HepG2 (cell line): ENCODE measurements at regions not wholly inside any gene's neighbourhood (a gene's known extent, or its start where the extent isn't known, plus 50 kb on each side); places are given as distances from the start of the nearest gene placed in this dataset.

Experiments used
- ATAC-seq: fragments of 200-7000 bp; cut with Tn5 transposase; 3 replicates; pipeline ENCODE4 v1.9.1; 2020; ENCODE audit warnings: mild to moderate bottlenecking, moderate library complexity
- BruUV-seq: library from RNA; stranded (reverse); fragments of 400-500 nt; replicated peaks from 2 replicates; lab custom pipeline; 2021; lab: Mats Ljungman, UMichigan
- CTCF ChIA-PET: fragments of 300-600 bp; formaldehyde crosslinking; extraction: SDS; loops from one replicate; lab custom pipeline; 2021; ENCODE audit warnings: low total read pairs, inconsistent platforms, low intra/inter-chr PET ratio; lab: Yijun Ruan, JAX
- POLR2A ChIA-PET: fragments of 350-600 bp; sonication (Branson Sonifier 250); formaldehyde crosslinking; loops from one replicate; lab custom pipeline; 2020; ENCODE audit warnings: antibody characterized with exemption, inconsistent platforms; lab: Yijun Ruan, JAX
- DNase-seq: peaks from one replicate; pipeline ENCODE4 v3.0.0-alpha.2; 2015; ENCODE audit warnings: low spot score
- FAIRE-seq: peaks from 3 replicates; lab custom pipeline; 2011; peaks lifted over from hg19 to GRCh38; lab: Jason Lieb, UNC
- H2AFZ ChIP-seq: one replicate; pipeline ENCODE4 v1.6.1; 2011; ENCODE audit warnings: low read length, inconsistent platforms
- H3K27ac ChIP-seq: fragments of 300-600 bp; 3 replicates; pipeline ENCODE4 v1.8.0; 2011; ENCODE audit warnings: mixed run types, mild to moderate bottlenecking, mixed read lengths, low read length, inconsistent platforms; ENCODE audit not compliant: insufficient read depth; ENCODE audit errors: extremely low read length
- H3K27me3 ChIP-seq, 2 experiments: fragments of 200-600 bp in 1 of 2; 2 replicates in 1 of 2; 3 replicates in 1 of 2; pipeline versions ENCODE4 v1.6.0 to v1.8.0; 2011; ENCODE audit warnings: low read length in 2 of 2, mild to moderate bottlenecking in 2 of 2, moderate library complexity in 2 of 2, inconsistent platforms in 1 of 2; ENCODE audit not compliant: insufficient read depth in 2 of 2, control insufficient read depth in 1 of 2
- H3K36me3 ChIP-seq, 2 experiments: fragments of 200-600 bp in 1 of 2; replicated peaks in 1 of 2; 2 replicates in 1 of 2; 3 replicates in 1 of 2; pipeline versions ENCODE4 v1.5.1 to v1.8.0; 2011; ENCODE audit warnings: low read length in 2 of 2, inconsistent platforms in 1 of 2; ENCODE audit not compliant: insufficient read depth in 2 of 2, control insufficient read depth in 1 of 2
- H3K4me1 ChIP-seq: 2 replicates; pipeline ENCODE4 v1.5.1; 2012; ENCODE audit warnings: low read length, inconsistent platforms; ENCODE audit not compliant: insufficient read depth
- H3K4me2 ChIP-seq: 2 replicates; pipeline ENCODE4 v1.6.0; 2011; ENCODE audit warnings: low read depth, low read length, inconsistent platforms
- H3K4me3 ChIP-seq, 3 experiments: fragments of 200-600 bp in 1 of 3; sonication (generic), shearing (Covaris generic) in 1 of 3; replicated peaks in 1 of 3; 2 replicates each; pipeline ENCODE4 v1.5.1; 2011 to 2016; ENCODE audit warnings: low read length in 3 of 3, inconsistent platforms in 2 of 3, low read depth in 2 of 3, mild to moderate bottlenecking in 2 of 3, control low read depth in 1 of 3, mixed read lengths in 1 of 3; ENCODE audit not compliant: insufficient read depth in 1 of 3
- H3K79me2 ChIP-seq: one replicate; pipeline ENCODE4 v1.6.1; 2011; ENCODE audit warnings: low read length, inconsistent platforms; ENCODE audit not compliant: insufficient read depth
- H3K9ac ChIP-seq: 2 replicates; pipeline ENCODE4 v1.6.0; 2011; ENCODE audit warnings: mild to moderate bottlenecking, low read depth, low read length, inconsistent platforms; ENCODE audit not compliant: insufficient read depth
- H3K9me3 ChIP-seq: 2 replicates; pipeline ENCODE4 v1.5.1; 2012; ENCODE audit warnings: mild to moderate bottlenecking, low read length
- H4K20me1 ChIP-seq: 2 replicates; pipeline ENCODE4 v1.6.0; 2011; ENCODE audit warnings: inconsistent platforms, mild to moderate bottlenecking, low read length, moderate library complexity; ENCODE audit not compliant: insufficient read depth
- DDIT3 ChIP-seq: sonication (generic); formaldehyde crosslinking; IDR thresholded peaks from 2 replicates; pipeline ENCODE4 v1.4.0; 2020; ENCODE audit warnings: mild to moderate bottlenecking, missing genetic modification reagents
- GATA4 ChIP-seq: sonication (generic); IDR thresholded peaks from 2 replicates; pipeline ENCODE4 v1.6.1; 2016; ENCODE audit warnings: antibody characterized with exemption, low read depth, borderline replicate concordance
- HDAC6 ChIP-seq: fragments of 200-600 bp; sonication (generic); IDR thresholded peaks from 2 replicates; pipeline ENCODE4 v1.7.0; 2017; ENCODE audit warnings: mild to moderate bottlenecking, antibody characterized with exemption, low read length, low read depth
- IKZF4 ChIP-seq: sonication (generic); formaldehyde crosslinking; IDR thresholded peaks from 2 replicates; pipeline ENCODE4 v1.5.1; 2020; ENCODE audit warnings: borderline replicate concordance, mild to moderate bottlenecking, low read depth, missing genetic modification reagents; ENCODE audit errors: not compliant biosample characterization
- MIER2 ChIP-seq: IDR thresholded peaks from 2 replicates; pipeline ENCODE4 v1.6.1; 2016; ENCODE audit warnings: missing biosample characterization, missing genetic modification reagents
- TBP ChIP-seq: sonication (generic); formaldehyde crosslinking; IDR thresholded peaks from 2 replicates; pipeline ENCODE4 v1.5.0; 2020; ENCODE audit warnings: missing genetic modification reagents
- ZFP41 ChIP-seq: sonication (generic); formaldehyde crosslinking; IDR thresholded peaks from 2 replicates; pipeline ENCODE4 v1.4.0; 2020; ENCODE audit warnings: mild to moderate bottlenecking, missing genetic modification reagents, borderline replicate concordance
- ZFYVE20 ChIP-seq: sonication (generic); formaldehyde crosslinking; IDR thresholded peaks from 2 replicates; pipeline ENCODE4 v1.8.0; 2023; ENCODE audit warnings: low read depth, mild to moderate bottlenecking, moderate library complexity, missing genetic modification reagents, borderline replicate concordance
- ZKSCAN1 ChIP-seq: fragments of 150-350 bp; IDR thresholded peaks from 2 replicates; pipeline ENCODE4 v1.6.1; 2014; ENCODE audit warnings: low read length
- ZNF263 ChIP-seq: sonication (generic); formaldehyde crosslinking; IDR thresholded peaks from 2 replicates; pipeline ENCODE4 v1.4.0; 2020; ENCODE audit warnings: missing genetic modification reagents
- ZNF354B ChIP-seq: sonication (generic); formaldehyde crosslinking; IDR thresholded peaks from 2 replicates; pipeline ENCODE4 v1.8.0; 2022; ENCODE audit warnings: mild to moderate bottlenecking, missing genetic modification reagents
- ZNF530 ChIP-seq: sonication (generic); formaldehyde crosslinking; IDR thresholded peaks from 2 replicates; pipeline ENCODE4 v1.5.0; 2020; ENCODE audit warnings: low read depth, mild to moderate bottlenecking, missing genetic modification reagents
- ZNF777 ChIP-seq: sonication (generic); formaldehyde crosslinking; IDR thresholded peaks from 2 replicates; pipeline ENCODE4 v1.4.0; 2020; ENCODE audit warnings: missing genetic modification reagents
- WGBS: methylation state at CpG from one replicate; pipeline ENCODE4 v1.1.6; 2017; ENCODE audit warnings: low lambda C conversion rate; 5-methylcytosine and 5-hydroxymethylcytosine counted together
- in situ Hi-C: cut with HindIII; loops from 2 replicates; pipeline ENCODE4 v1.10.0; 2017; ENCODE audit warnings: low pct_unique_long_range_greater_than_20kb; ENCODE audit not compliant: extremely low pct_ligation_motif_present
- intact Hi-C: fragments of 100-400 bp; cut with micrococcal nuclease; formaldehyde crosslinking; loops from one replicate; pipeline ENCODE4 v1.10.0; 2022; ENCODE audit not compliant: unreplicated experiment
- TF ChIP-seq, protein P1 (sequence below), 2 experiments: sonication (generic) in 1 of 2; formaldehyde crosslinking in 1 of 2; IDR thresholded peaks; 2 replicates each; pipeline versions ENCODE4 v1.4.0 to v1.6.1; 2018 to 2020; ENCODE audit warnings: missing genetic modification reagents in 2 of 2, borderline replicate concordance in 1 of 2, low read depth in 1 of 2, mild to moderate bottlenecking in 1 of 2, missing biosample characterization in 1 of 2
- TF ChIP-seq, protein P2 (sequence below): sonication (generic); formaldehyde crosslinking; IDR thresholded peaks from 2 replicates; pipeline ENCODE4 v1.4.0; 2020; ENCODE audit warnings: mild to moderate bottlenecking, missing genetic modification reagents, borderline replicate concordance

- BruUV-seq: no TSS peak
- H2AFZ ChIP-seq: no peak overlapping the region
- H3K36me3 ChIP-seq: no peaks in the 10 kb centered on the region
- ChIA-PET CTCF (no interaction called here), POLR2A (no interaction called here)
- no peaks in the 10 kb centered on the region for H4K20me1 ChIP-seq
- no peaks in the 10 kb centered on the region for H3K4me1 ChIP-seq
- in situ Hi-C loops (no loop called here), intact Hi-C loops (no loop called here)
- H3K9ac ChIP-seq: no peak overlapping the region
- FAIRE-seq: no peak
- H3K79me2 ChIP-seq: no peaks in the 10 kb centered on the region
- 0 out of 2 replicates have a peak, but pooled peaks cover 5% of the 10 kb centered on the region for H3K9me3 ChIP-seq
- ATAC-seq: no peak
- no peak overlapping the region for H3K4me3 ChIP-seq
- H3K27ac ChIP-seq: no peak overlapping the region
- no peak overlapping the region for H3K4me2 ChIP-seq
- no peak for DNase-seq
- H3K27me3 ChIP-seq: no peaks in the 10 kb centered on the region
- peak; percentile 20; the same call in 1 of the 2 replicates for TF ChIP-seq ZNF263 (CRISPR knock-in tag)
- no peak for TF ChIP-seq TBP (CRISPR knock-in tag)
- WGBS: 10% methylated on average over 8 of the region's 8 CpGs
Observed at GRCh38 chr1:72586023-72586685, 303.8 kb upstream of the NEGR1 start.

DNA sequence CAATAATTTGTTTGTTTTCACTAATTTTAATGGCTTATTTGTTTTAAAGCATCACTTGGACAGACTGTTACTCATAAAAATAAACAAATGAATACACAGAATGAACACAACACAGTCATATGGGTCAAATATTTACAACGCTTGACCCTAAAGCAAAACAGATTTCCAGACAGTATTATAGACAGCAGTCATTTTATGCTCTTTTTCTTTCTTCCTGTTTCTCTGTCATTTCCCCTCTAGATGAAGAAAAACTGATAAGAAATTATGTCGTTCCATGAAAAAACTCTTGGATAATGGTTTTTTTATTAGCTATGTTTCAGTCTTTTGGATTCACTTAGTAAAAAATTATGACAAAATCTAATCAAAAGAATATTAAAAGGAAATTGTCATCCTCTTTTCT, 297.3 kb upstream of the NEGR1 start:
- Histone ChIP-seq H3K27ac (no peak overlapping the region), H3K9me3 (peaks cover 5% of the 10 kb centered on the region; the same call in 1 of the 2 replicates), H4K20me1 (no peaks in the 10 kb centered on the region), H3K27me3 (no peaks in the 10 kb centered on the region), H3K4me3 (no peak overlapping the region), H3K79me2 (no peaks in the 10 kb centered on the region), H3K4me1 (no peaks in the 10 kb centered on the region), H2AFZ (no peak overlapping the region), H3K4me2 (no peak overlapping the region), H3K9ac (no peak overlapping the region), H3K36me3 (no peaks in the 10 kb centered on the region)
- FAIRE-seq (no peak), ATAC-seq (no peak), DNase-seq (no peak)
- ChIA-PET POLR2A (no interaction called here), CTCF (no interaction called here)
- intact Hi-C loops (no loop called here), in situ Hi-C loops (no loop called here)
- WGBS: 21% methylated on average over 2 of the region's 2 CpGs
- BruUV-seq: no TSS peak
- TF ChIP-seq ZFP41 (CRISPR knock-in tag): no peak
- no peak for TF ChIP-seq IKZF4 (CRISPR knock-in tag)
- no peak for TF ChIP-seq MIER2 (CRISPR knock-in tag)
- TF ChIP-seq ZFYVE20 (CRISPR knock-in tag): no peak
- TF ChIP-seq, protein P1, sequence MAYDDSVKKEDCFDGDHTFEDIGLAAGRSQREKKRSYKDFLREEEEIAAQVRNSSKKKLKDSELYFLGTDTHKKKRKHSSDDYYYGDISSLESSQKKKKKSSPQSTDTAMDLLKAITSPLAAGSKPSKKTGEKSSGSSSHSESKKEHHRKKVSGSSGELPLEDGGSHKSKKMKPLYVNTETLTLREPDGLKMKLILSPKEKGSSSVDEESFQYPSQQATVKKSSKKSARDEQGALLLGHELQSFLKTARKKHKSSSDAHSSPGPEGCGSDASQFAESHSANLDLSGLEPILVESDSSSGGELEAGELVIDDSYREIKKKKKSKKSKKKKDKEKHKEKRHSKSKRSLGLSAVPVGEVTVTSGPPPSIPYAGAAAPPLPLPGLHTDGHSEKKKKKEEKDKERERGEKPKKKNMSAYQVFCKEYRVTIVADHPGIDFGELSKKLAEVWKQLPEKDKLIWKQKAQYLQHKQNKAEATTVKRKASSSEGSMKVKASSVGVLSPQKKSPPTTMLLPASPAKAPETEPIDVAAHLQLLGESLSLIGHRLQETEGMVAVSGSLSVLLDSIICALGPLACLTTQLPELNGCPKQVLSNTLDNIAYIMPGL (CRISPR knock-in tag; IDR thresholded peaks at IDR 0.05; ENCODE audit: borderline replicate concordance in 1 of 2, low read depth in 1 of 2): no peak
- no peak for TF ChIP-seq ZNF530 (CRISPR knock-in tag)
- TF ChIP-seq ZKSCAN1: no peak
- no peak for TF ChIP-seq DDIT3
- TF ChIP-seq, protein P2, sequence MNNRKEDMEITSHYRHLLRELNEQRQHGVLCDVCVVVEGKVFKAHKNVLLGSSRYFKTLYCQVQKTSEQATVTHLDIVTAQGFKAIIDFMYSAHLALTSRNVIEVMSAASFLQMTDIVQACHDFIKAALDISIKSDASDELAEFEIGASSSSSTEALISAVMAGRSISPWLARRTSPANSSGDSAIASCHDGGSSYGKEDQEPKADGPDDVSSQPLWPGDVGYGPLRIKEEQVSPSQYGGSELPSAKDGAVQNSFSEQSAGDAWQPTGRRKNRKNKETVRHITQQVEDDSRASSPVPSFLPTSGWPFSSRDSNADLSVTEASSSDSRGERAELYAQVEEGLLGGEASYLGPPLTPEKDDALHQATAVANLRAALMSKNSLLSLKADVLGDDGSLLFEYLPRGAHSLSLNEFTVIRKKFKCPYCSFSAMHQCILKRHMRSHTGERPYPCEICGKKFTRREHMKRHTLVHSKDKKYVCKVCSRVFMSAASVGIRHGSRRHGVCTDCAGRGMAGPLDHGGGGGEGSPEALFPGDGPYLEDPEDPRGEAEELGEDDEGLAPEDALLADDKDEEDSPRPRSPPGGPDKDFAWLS (CRISPR knock-in tag): no peak
- TF ChIP-seq ZNF777 (CRISPR knock-in tag): no peak
- TF ChIP-seq HDAC6: no peak
- no peak for TF ChIP-seq ZNF354B (CRISPR knock-in tag)
- TF ChIP-seq GATA4: no peak
